SU-DHL-6 (cell line): ENCODE measurements at regions not wholly inside any gene's neighbourhood (a gene's known extent, or its start where the extent isn't known, plus 50 kb on each side); places are given as distances from the start of the nearest gene placed in this dataset.

Experiments used
- EZH2phosphoT487 ChIP-seq: fragments of 200-600 bp; sonication (generic), shearing (Covaris generic); conservative IDR thresholded peaks from 2 replicates; pipeline ENCODE4 v1.6.1; 2018; ENCODE audit warnings: mild to moderate bottlenecking, antibody characterized with exemption, low read length, moderate library complexity, mixed read lengths
- TF ChIP-seq, protein P1 (sequence below): fragments of 200-600 bp; sonication (generic); IDR thresholded peaks from one replicate; pipeline ENCODE4 v1.5.1; 2017; ENCODE audit warnings: antibody characterized with exemption, mild to moderate bottlenecking, low read length, moderate library complexity; ENCODE audit not compliant: insufficient read depth, poor library complexity, severe bottlenecking

DNA sequence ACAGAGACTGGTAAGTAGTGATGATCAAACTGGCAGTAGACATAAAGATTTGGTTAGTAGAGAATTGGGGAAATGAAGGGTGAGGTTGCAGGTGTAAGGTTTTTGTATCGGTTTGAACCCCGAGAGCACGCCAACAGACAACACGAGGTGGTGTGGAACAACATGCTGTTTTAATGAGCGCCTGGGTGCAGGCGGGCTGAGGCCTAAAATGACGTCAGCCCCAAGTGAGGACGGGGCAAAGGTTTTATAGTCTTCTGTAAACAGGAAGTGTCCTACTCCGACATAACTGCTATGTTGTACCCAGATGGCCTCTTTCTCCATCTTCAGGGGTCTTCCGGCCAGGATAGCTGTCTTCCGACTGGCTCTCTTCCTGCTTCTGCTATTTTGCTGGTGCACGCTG, 178.8 kb downstream of the HHIPL2 start:
- TF ChIP-seq EZH2phosphoT487 = no peak
- TF ChIP-seq, protein P1, sequence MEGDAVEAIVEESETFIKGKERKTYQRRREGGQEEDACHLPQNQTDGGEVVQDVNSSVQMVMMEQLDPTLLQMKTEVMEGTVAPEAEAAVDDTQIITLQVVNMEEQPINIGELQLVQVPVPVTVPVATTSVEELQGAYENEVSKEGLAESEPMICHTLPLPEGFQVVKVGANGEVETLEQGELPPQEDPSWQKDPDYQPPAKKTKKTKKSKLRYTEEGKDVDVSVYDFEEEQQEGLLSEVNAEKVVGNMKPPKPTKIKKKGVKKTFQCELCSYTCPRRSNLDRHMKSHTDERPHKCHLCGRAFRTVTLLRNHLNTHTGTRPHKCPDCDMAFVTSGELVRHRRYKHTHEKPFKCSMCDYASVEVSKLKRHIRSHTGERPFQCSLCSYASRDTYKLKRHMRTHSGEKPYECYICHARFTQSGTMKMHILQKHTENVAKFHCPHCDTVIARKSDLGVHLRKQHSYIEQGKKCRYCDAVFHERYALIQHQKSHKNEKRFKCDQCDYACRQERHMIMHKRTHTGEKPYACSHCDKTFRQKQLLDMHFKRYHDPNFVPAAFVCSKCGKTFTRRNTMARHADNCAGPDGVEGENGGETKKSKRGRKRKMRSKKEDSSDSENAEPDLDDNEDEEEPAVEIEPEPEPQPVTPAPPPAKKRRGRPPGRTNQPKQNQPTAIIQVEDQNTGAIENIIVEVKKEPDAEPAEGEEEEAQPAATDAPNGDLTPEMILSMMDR = no peak
